H1 (cell line): ENCODE measurements at regions not wholly inside any gene's neighbourhood (a gene's known extent, or its start where the extent isn't known, plus 50 kb on each side); places are given as distances from the start of the nearest gene placed in this dataset.
A peak's percentile ranks its signal among the peaks of the same experiment; 100 is the strongest.

Experiments
- CTCF ChIA-PET: fragments of 300-600 bp; sonication (Branson Sonifier 250); formaldehyde crosslinking; loops from one replicate; lab custom pipeline; 2021; ENCODE audit not compliant: partially characterized antibody; lab: Charles Lee
- POLR2A ChIA-PET: fragments of 300-600 bp; sonication (Branson Sonifier 250); formaldehyde crosslinking; loops from one replicate; lab custom pipeline; 2021; ENCODE audit warnings: inconsistent platforms; ENCODE audit not compliant: partially characterized antibody; lab: Charles Lee
- DNase-seq, 2 experiments: peaks; one replicate each; pipeline versions ENCODE4 v3.0.0 to v3.0.0-alpha.2; 2010 to 2022; ENCODE audit warnings: low spot score in 2 of 2, low read depth in 1 of 2, mixed read lengths in 1 of 2
- FAIRE-seq: peaks from 2 replicates; lab custom pipeline; 2011; peaks lifted over from hg19 to GRCh38; lab: Jason Lieb, UNC
- H2AFZ ChIP-seq: 2 replicates; pipeline ENCODE4 v1.8.1; 2012; ENCODE audit warnings: low read length, inconsistent platforms
- H2AK5ac ChIP-seq: 2 replicates; pipeline ENCODE4 v1.6.1; 2013; ENCODE audit warnings: low read depth, low read length
- H2BK120ac ChIP-seq: replicated peaks from 2 replicates; pipeline ENCODE3; 2013; ENCODE audit warnings: low read depth, low read length, inconsistent platforms
- H2BK12ac ChIP-seq: 2 replicates; pipeline ENCODE4 v1.6.1; 2013; ENCODE audit warnings: low read depth, low read length
- H2BK15ac ChIP-seq: 2 replicates; pipeline ENCODE4 v1.6.1; 2013; ENCODE audit warnings: low read length
- H2BK20ac ChIP-seq: 2 replicates; pipeline ENCODE4 v1.6.1; 2013; ENCODE audit warnings: low read length
- H2BK5ac ChIP-seq: 2 replicates; pipeline ENCODE4 v1.6.1; 2013; ENCODE audit warnings: low read depth, low read length
- H3K14ac ChIP-seq: 2 replicates; pipeline ENCODE4 v1.6.1; 2013; ENCODE audit warnings: inconsistent platforms; ENCODE audit not compliant: insufficient read length
- H3K18ac ChIP-seq: 2 replicates; pipeline ENCODE4 v1.6.1; 2013; ENCODE audit warnings: low read length; ENCODE audit errors: extremely low read depth
- H3K23ac ChIP-seq: 2 replicates; pipeline ENCODE4 v1.6.1; 2013; ENCODE audit warnings: inconsistent platforms; ENCODE audit not compliant: insufficient read length
- H3K23me2 ChIP-seq: 2 replicates; pipeline ENCODE4 v1.6.1; 2013; ENCODE audit warnings: low read depth, low read length
- H3K27ac ChIP-seq: 2 replicates; pipeline ENCODE4 v1.6.1; 2011; ENCODE audit warnings: low read depth, low read length, inconsistent platforms
- H3K27me3 ChIP-seq, 4 experiments: replicated peaks in 1 of 4; 1 replicate in 1 of 4; 2 replicates in 3 of 4; pipeline versions ENCODE4 v1.6.1 to v1.8.1; 2011 to 2013; ENCODE audit warnings: low read length in 3 of 4, mild to moderate bottlenecking in 3 of 4, inconsistent platforms in 2 of 4, mixed read lengths in 2 of 4, moderate library complexity in 1 of 4; ENCODE audit not compliant: control insufficient read depth in 3 of 4, insufficient read depth in 3 of 4; ENCODE audit errors: extremely low read depth in 1 of 4
- H3K36me3 ChIP-seq, 4 experiments: 2 replicates each; pipeline versions ENCODE4 v1.6.1 to v1.8.1; 2011 to 2013; ENCODE audit warnings: mild to moderate bottlenecking in 4 of 4, low read length in 3 of 4, moderate library complexity in 2 of 4, control low read depth in 1 of 4, inconsistent platforms in 1 of 4; ENCODE audit not compliant: insufficient read depth in 4 of 4, control insufficient read depth in 2 of 4
- H3K4ac ChIP-seq: replicated peaks from 2 replicates; pipeline ENCODE3; 2013; ENCODE audit warnings: low read length, low read depth, mixed read lengths, inconsistent platforms; ENCODE audit not compliant: insufficient read length
- H3K4me1 ChIP-seq, 4 experiments: replicated peaks in 1 of 4; 1 replicate in 1 of 4; 2 replicates in 3 of 4; pipeline versions ENCODE4 v1.6.1 to v1.8.1; 2011 to 2013; ENCODE audit warnings: low read length in 3 of 4, inconsistent platforms in 2 of 4, mixed read lengths in 1 of 4; ENCODE audit not compliant: insufficient read depth in 4 of 4, control insufficient read depth in 3 of 4
- H3K4me2 ChIP-seq, 2 experiments: 2 replicates each; pipeline versions ENCODE4 v1.6.1 to v1.8.1; 2011 to 2013; ENCODE audit warnings: low read depth in 2 of 2, low read length in 2 of 2, control low read depth in 1 of 2, inconsistent platforms in 1 of 2, mild to moderate bottlenecking in 1 of 2; ENCODE audit not compliant: insufficient read depth in 1 of 2
- H3K4me3 ChIP-seq, 4 experiments: fragments of 200-600, 300-600 bp in 1 of 4; sonication (generic), shearing (Covaris generic), sonication (Bioruptor Twin) in 1 of 4; 2 replicates each; pipeline versions ENCODE4 v1.5.1 to v1.8.1; 2011 to 2016; ENCODE audit warnings: low read length in 4 of 4, low read depth in 3 of 4, control low read depth in 2 of 4, inconsistent platforms in 2 of 4, mild to moderate bottlenecking in 2 of 4, mixed read lengths in 1 of 4, moderate library complexity in 1 of 4; ENCODE audit not compliant: insufficient read depth in 2 of 4; ENCODE audit errors: extremely low read depth in 1 of 4
- H3K56ac ChIP-seq: replicated peaks from 2 replicates; pipeline ENCODE3; 2013; ENCODE audit warnings: low read depth, mild to moderate bottlenecking, mixed read lengths, low read length, inconsistent platforms; ENCODE audit not compliant: insufficient read length
- H3K79me1 ChIP-seq: 2 replicates; pipeline ENCODE4 v1.6.1; 2013; ENCODE audit warnings: low read depth, low read length, control low read depth
- H3K79me2 ChIP-seq, 2 experiments: 2 replicates each; pipeline versions ENCODE4 v1.6.1 to v1.8.1; 2012 to 2013; ENCODE audit warnings: low read length in 2 of 2, mild to moderate bottlenecking in 2 of 2, inconsistent platforms in 1 of 2; ENCODE audit not compliant: insufficient read depth in 2 of 2, control insufficient read depth in 1 of 2
- H3K9ac ChIP-seq, 4 experiments: replicated peaks in 1 of 4; 1 replicate in 1 of 4; 2 replicates in 3 of 4; pipeline versions ENCODE4 v1.6.1 to v1.8.1; 2011 to 2013; ENCODE audit warnings: low read depth in 3 of 4, low read length in 3 of 4, control low read depth in 2 of 4, mild to moderate bottlenecking in 2 of 4, moderate library complexity in 2 of 4, inconsistent platforms in 1 of 4; ENCODE audit errors: extremely low read depth in 1 of 4
- H3K9me3 ChIP-seq, 2 experiments: 2 replicates each; pipeline versions ENCODE4 v1.6.1 to v1.8.1; 2012 to 2013; ENCODE audit warnings: mild to moderate bottlenecking in 2 of 2, moderate library complexity in 2 of 2, control low read depth in 1 of 2, inconsistent platforms in 1 of 2, low read depth in 1 of 2, low read length in 1 of 2, mixed read lengths in 1 of 2; ENCODE audit not compliant: insufficient read depth in 2 of 2
- H4K20me1 ChIP-seq, 2 experiments: replicated peaks in 1 of 2; 2 replicates each; pipeline versions ENCODE3 to v1.8.1; 2011 to 2013; ENCODE audit warnings: inconsistent platforms in 2 of 2, low read length in 2 of 2, mild to moderate bottlenecking in 1 of 2; ENCODE audit not compliant: insufficient read depth in 2 of 2, control insufficient read depth in 1 of 2
- H4K5ac ChIP-seq: 2 replicates; pipeline ENCODE4 v1.6.1; 2013; ENCODE audit warnings: low read length, low read depth, mixed read lengths, inconsistent platforms; ENCODE audit not compliant: insufficient read length
- H4K8ac ChIP-seq: 2 replicates; pipeline ENCODE4 v1.8.0; 2013; ENCODE audit warnings: mild to moderate bottlenecking, moderate library complexity, low read length, inconsistent platforms; ENCODE audit not compliant: insufficient read depth; ENCODE audit errors: extremely low read depth
- H4K91ac ChIP-seq: replicated peaks from 2 replicates; pipeline ENCODE3; 2013; ENCODE audit warnings: low read length, mixed read lengths, inconsistent platforms; ENCODE audit not compliant: insufficient read length
- WGBS, 2 experiments: shearing (Covaris generic) in 1 of 2; methylation state at CpG; one replicate each; pipeline versions ENCODE4 v1.1.6 to v1.1.7; 2013 to 2015; ENCODE audit warnings: low lambda C conversion rate in 2 of 2, mixed read lengths in 2 of 2, inconsistent platforms in 1 of 2, low coverage in 1 of 2, missing lambda C conversion rate in 1 of 2; ENCODE audit not compliant: insufficient replicate concordance in 2 of 2, insufficient coverage in 1 of 2, insufficient read length in 1 of 2; ENCODE audit errors: extremely low coverage in 1 of 2, missing lambda C conversion rate in 1 of 2; 5-methylcytosine and 5-hydroxymethylcytosine counted together
- TF ChIP-seq, protein P1 (sequence below): IDR thresholded peaks from 2 replicates; pipeline ENCODE4 v1.6.1; 2012; ENCODE audit warnings: inconsistent platforms
- TF ChIP-seq, protein P2 (sequence below): IDR thresholded peaks from 2 replicates; pipeline ENCODE4 v1.6.1; 2011; ENCODE audit warnings: low read depth, mild to moderate bottlenecking, low read length; ENCODE audit not compliant: insufficient read depth

DNA sequence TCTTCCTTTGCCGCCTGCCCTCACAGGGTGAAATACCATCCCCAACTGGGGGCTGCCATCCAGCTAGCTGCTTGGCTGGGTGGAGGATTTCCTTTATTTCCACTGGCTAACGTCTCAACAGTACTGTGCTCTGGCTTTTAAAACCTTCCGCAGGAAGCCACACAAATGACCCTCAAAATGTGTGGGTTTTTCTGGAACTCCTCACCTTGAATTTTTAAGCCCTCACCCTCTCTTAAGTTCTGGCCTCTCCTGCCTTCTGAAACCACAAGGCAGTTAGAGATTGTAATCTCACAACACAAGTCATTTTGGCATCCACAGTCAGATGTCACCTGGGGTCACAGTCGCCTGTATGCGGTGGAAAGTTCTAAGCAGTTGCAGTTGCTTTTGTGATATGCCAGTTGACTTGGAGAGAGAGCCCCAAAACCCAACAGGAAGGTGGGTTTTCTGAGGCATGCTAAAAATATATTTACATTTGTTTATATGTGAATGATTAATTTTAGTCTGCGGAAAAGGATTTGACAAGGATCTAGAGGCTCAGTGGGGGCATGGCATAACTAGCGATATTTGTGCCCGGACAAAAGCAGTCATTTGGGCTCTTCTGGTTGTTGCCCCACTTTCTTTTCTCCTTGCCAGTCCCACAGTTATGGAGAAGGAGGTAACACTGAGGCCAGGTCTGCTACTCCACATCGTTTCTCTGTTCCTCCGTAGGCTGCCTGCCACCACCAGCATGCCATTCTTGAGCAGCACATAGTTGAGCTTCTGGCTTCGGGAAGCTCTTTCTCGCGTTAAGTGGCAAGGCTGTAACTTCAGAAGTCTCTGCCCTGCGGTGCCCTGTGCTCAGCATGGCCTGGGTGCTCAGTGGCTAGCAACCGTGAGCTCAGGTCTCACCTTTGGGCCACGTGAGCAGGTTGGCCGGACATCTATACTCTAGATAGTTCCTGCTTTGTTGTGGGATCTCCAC, 335.3 kb downstream of the CD83 start:
- H2BK15ac ChIP-seq = no peak overlapping the region
- no peak overlapping the region for H3K14ac ChIP-seq
- H3K18ac ChIP-seq = no peak overlapping the region; the same call in 1 of the 2 replicates
- peak overlapping the region; percentile 56; the same call in 1 of the 2 replicates for H2BK12ac ChIP-seq
- H3K9me3 ChIP-seq = 0 out of 4 replicates have a peak, but pooled peaks cover 0 to 6% of the 10 kb centered on the region in 2 experiments
- no peak overlapping the region for H2BK5ac ChIP-seq
- H2BK20ac ChIP-seq = no peak overlapping the region
- H3K79me1 ChIP-seq = no peaks in the 10 kb centered on the region
- H2AK5ac ChIP-seq = no peak overlapping the region
- H3K79me2 ChIP-seq = no peaks in the 10 kb centered on the region
- no peak overlapping the region for H3K27ac ChIP-seq
- no peak overlapping the region for H4K5ac ChIP-seq
- WGBS, 2 experiments = 86% methylated on average over 17 of the region's 17 CpGs; no CpG with 5 or more reads in 1 of the 2 experiments
- H3K4me2 ChIP-seq = no peak overlapping the region
- no peaks in the 10 kb centered on the region for H3K27me3 ChIP-seq
- no peak overlapping the region for H2BK120ac ChIP-seq
- ChIA-PET CTCF (interaction anchor here (1.2 kb wide), 1 partner anchor 13 kb away, joined by 4 read pairs; no protein-coding TSS in a partner anchor), POLR2A (interaction anchor here (1.7 kb wide), 1 partner anchor 9 kb away, joined by 5 read pairs; no protein-coding TSS in a partner anchor)
- no peak overlapping the region for H3K9ac ChIP-seq
- TF ChIP-seq, protein P1, sequence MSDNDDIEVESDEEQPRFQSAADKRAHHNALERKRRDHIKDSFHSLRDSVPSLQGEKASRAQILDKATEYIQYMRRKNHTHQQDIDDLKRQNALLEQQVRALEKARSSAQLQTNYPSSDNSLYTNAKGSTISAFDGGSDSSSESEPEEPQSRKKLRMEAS = no peak
- TF ChIP-seq, protein P2, sequence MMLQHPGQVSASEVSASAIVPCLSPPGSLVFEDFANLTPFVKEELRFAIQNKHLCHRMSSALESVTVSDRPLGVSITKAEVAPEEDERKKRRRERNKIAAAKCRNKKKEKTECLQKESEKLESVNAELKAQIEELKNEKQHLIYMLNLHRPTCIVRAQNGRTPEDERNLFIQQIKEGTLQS = no peak
- H2AFZ ChIP-seq = no peak overlapping the region
- no peaks in the 10 kb centered on the region for H3K23me2 ChIP-seq
- no peaks in the 10 kb centered on the region for H4K20me1 ChIP-seq
- no peak overlapping the region for H4K91ac ChIP-seq
- DNase-seq (no peak), FAIRE-seq (no peak)
- H3K4ac ChIP-seq = no peak overlapping the region
- no peak overlapping the region for H3K4me3 ChIP-seq
- peaks cover 0 to 11% (median 6%) of the 10 kb centered on the region in 4 experiments; a peak in 3 of 7 replicates for H3K4me1 ChIP-seq
- H3K36me3 ChIP-seq = no peaks in the 10 kb centered on the region
- no peak overlapping the region for H3K56ac ChIP-seq
- H4K8ac ChIP-seq = no peak overlapping the region
- no peak overlapping the region for H3K23ac ChIP-seq
